Activated naive CD8-positive, alpha-beta T cell treated with anti-CD3 and anti-CD28 coated beads, Interleukin-2, amount 50 U/mL, for 16 hours (primary cell): ENCODE measurements at regions not wholly inside any gene's neighbourhood (a gene's known extent, or its start where the extent isn't known, plus 50 kb on each side); places are given as distances from the start of the nearest gene placed in this dataset.

ENCODE experiments used
- DNase-seq: peaks from one replicate; pipeline ENCODE4 v3.0.0-alpha.2; 2020; ENCODE audit warnings: low read depth, low spot score

DNA sequence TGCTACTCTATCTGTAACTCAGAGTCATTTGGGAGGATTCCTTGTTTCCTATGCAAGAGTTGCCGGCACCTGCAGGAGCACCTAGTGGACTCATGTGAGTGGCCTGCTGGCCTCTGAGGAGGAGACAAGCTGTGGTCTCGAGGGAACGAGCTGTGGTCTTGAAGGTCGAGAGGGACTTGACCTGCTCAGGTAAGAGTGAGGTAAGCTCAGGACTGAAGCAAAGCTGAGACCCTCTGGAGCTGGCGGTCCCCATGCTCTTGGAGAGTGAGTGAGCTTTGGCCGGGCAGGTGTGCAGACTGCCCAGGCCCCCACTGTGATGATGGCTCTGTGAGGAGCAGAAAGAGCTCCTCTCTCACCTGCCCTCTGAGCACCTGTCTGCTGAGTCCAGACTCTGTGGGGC, 214.3 kb downstream of the MYLK4 start:
- DNase-seq = no peak

- no peak for DNase-seq
Observed at GRCh38 chr6:2535506-2535905, 215.2 kb downstream of the MYLK4 start.

DNA sequence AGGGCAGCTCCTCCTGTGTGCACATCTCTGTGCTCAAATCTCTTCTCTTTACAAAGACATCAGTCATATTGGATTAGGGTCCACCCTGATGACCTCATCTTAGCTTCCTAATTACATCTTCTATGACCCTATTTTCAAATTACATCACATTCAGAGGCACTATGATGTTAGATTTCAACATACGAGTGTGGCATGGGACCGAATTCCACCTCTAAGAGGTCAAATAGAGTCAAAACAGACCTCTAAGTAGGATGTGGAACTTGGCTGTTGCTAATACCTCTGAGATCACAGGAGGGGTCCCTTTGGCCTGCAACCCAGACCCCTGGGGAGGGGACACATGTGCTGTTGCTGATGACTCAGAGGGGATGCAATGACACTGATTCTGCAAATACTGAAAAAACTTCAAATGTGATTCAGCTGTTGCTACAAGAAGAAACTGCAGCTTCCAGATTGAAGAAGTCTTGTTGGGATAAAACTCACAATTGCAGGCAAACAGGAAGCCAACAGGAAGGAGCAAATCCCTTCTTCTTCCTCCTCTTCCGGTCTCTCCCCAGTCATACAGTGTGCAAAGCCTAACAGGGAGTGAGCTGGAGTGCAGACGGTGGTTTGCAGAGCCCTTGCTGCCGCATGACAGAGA, 216.2 kb downstream of the MYLK4 start:
- DNase-seq = no peak

DNA sequence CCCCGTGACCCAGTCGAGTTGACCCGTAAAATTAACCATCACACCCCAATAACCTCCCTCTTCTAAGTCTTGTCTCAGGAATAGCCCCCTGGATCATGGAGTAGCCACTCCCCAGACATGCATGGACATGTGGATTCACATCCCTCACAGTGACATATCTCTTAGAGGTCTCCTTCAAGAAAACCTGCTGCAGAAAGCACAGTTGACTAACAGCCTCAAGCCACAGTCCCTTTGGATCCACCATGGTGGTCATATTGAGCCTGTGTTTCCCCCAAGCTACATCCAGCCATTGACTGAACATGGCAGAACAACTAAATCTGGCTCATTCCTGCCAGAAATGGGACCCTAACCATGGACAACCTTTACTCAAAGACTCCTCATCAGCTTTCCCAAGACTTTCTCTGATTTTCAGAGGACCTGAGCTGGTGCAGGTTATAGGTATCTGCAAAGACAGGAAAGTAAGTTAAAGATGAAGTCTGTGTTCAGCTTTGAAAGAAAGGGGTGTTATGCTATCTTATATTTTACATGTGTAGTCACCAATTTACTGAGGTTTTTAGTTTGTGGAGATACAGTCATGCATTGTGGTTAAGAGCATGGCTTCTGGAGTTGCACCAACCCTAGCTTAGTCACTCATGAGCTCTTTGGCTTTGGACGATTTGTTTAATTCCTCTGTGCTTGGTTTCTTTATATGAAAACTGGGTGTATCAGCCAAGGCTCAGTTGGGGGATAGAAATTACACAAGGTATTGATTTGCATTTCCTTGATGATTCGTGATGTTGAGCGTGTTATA, 219.1 kb downstream of the MYLK4 start:
- DNase-seq = no peak

DNA sequence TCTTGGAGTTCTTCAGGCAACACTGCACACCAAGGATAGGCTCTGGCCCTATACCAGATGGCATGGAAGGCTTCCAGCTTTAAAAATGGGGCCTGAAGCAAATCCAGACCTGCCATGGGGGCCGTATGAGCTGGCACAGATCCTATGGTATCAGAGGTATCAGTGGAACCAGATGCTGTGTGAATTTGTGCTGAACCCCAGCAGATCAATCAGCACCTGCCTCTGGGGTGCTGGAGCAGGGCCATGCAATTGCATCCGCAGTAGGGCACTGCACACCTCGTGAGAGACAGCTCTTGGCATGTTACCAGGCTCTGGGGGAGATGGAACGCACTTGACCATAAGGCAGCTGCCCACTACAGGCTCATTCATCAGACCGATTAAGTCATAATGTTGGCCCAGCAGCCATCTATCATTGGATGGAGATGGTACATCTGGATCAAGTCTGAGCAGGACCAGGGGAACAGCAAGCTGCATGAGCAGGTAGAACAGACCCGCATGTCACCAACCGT, 221.5 kb downstream of the MYLK4 start:
- DNase-seq = no peak

GRCh38 chr6:2528156-2528555, 222.6 kb downstream of the MYLK4 start:
- no peak for DNase-seq

DNA sequence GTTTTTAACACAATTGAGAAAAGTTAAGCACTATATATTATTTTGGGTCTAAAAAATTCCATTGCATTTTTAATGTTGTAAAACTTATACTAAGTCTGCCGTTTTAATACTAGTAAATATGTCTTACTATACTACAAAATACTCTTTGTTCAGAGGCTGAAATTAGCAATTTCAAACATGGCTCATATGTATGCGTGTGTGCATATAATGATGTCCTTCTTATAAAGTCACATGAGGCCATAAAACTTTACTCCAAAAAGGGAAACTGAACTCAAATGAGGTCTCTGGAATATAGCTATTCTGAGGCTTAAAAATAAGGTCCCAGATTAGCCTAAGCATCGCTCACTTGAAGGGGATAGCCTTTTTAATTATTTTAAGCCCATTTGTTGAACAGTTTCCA, 224.0 kb downstream of the MYLK4 start:
- no peak for DNase-seq

- no peak for DNase-seq
Observed at GRCh38 chr6:2524090-2524489, 226.6 kb downstream of the MYLK4 start.

GRCh38 chr6:2523061-2523460, 227.7 kb downstream of the MYLK4 start:
- no peak for DNase-seq

- no peak for DNase-seq
Observed at GRCh38 chr6:2522521-2522920, 228.2 kb downstream of the MYLK4 start.

DNA sequence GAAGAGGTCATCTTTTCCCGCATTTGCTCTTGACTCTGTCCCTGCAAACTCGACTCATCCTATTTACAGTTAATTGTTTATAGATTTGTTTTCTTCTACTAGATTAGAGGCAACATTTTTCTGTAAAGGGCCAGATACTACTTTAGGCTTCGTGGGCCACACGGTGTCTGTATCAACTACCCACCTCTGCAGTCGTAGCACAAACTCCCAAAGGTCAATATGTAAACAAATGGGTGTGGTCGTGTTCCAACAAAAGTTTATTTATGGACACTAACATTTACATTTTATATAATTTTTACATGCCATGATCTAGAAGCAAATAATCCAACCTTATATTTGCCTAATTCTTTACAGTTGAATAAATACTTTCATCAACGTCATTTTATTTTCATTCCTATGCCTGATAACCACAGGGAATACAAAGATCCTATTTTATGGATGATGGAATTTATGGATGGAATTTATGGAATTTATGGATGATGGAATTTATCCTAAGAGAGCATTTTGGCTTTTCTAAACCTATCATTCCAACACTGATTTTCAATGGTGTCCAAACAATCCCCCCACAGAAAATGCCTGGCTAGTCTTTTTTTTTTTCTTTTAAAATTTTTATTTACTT, 232.8 kb downstream of the MYLK4 start:
- DNase-seq = no peak

GRCh38 chr6:2517401-2517800, 233.3 kb downstream of the MYLK4 start:
- no peak for DNase-seq

DNA sequence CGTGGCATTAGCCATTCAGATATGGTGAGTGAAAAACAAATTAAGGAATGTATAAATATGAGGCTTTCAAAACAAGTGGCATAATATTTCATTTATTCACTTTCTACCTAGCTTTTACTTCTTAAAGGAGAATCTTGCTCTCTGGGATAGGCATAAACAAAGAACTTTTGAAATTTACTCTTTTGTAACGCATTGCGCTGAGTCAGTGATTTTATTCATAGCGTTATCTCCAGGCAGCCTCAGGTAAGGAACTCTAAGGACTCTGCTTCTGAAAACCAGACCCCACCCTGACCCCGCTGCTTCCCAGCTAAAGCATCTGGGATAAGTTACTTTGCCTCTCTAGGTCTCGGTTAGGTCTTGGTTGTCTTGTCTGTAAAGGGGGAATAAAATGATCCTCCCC, 234.7 kb downstream of the MYLK4 start:
- DNase-seq = no peak

DNA sequence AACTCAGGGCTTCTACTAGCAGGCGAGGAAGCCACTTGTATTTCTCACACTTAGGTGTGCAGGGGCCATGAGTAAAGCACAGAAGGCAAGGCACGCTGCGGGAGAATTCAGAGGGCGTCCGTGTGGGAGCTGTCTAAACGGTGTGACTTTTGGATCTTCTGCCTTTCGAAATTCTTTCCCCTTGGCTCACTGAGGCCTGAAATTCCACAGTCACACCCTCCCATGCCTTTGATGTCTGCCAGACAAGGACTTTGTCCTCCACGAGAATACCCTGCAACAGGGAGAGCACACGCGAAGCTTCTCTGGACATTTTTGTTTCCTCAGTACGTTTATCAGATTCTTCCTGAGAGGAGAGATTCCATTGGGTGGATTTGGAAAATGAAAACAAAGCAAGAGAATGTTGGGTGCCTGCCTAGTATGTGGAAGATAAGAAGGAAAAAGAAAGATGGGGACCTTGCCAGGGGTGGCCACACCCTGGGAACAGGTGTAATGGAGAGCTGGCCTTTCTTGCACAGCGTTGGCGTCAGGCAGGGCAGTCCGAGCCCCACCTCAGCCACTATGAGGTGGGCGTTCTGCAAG, 235.7 kb downstream of the MYLK4 start:
- no peak for DNase-seq

DNA sequence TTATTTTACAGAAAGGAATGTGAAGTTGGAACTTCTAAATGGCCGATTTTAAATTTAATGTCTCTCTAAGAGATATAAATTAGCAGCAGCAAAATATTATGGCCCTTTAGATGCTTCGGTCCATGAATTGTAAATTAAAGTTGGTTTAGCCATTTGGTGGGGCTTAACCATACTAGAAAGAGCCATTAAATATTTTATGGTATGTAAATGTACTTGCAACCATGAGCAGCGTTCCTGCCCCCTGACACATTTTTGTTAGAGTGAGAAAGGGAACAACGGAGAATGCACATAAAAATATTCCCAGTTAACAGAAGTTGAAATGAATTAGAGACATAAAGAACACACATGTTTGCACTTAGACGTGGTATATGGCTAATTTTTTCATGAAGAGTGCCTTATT, 237.9 kb downstream of the MYLK4 start:
- DNase-seq = no peak

DNA sequence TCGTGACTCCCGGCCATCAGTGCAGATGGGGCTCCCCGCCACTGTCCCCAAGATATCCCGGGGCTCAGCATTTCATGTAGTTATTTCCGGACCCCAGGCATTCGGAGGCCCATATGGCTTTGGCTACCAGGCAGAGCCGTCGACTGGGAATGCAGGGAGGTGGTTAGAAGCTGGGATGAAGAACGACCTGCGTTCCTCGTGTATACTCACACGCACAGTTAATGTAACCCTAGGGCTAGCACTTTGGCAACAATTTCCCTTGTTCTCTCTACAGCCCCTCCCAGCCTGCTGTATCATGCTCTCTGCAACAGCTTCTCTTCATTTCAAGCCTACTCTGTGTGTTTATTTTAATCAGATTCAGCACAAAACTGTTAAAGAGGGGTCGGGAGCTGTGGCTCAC, 240.4 kb downstream of the MYLK4 start:
- no peak for DNase-seq

- DNase-seq = no peak
Observed at GRCh38 chr6:2509711-2510110, 241.0 kb downstream of the MYLK4 start.

GRCh38 chr6:2508071-2508470, 242.7 kb downstream of the MYLK4 start:
- DNase-seq = no peak

DNA sequence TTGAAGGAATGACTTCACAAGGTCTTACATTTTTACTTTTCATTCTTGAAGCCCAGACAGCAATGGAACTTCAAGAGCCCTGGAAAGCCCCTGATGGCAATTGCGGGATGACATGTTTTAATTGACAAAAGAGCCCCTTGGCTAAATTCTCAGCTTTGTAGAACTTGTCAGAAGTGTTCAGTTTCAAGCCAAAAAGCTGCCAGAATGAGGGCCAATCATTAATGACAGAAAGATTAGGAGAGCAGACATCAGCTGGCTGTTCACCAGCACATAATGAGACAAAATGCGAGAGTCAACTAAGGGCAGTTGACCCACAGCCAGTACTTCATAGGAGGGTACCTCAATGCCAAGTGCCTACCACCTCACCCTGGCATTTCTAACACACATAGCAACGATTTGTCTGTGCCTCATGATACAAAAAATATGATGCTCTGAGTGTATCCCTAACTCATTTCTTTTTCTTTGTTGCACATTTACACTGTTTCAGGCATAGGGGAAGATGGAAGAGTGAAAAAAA, 243.1 kb downstream of the MYLK4 start:
- no peak for DNase-seq

GRCh38 chr6:2507016-2507415, 243.7 kb downstream of the MYLK4 start:
- no peak for DNase-seq

- no peak for DNase-seq
Observed at GRCh38 chr6:2505624-2506023, 245.1 kb downstream of the MYLK4 start.

DNA sequence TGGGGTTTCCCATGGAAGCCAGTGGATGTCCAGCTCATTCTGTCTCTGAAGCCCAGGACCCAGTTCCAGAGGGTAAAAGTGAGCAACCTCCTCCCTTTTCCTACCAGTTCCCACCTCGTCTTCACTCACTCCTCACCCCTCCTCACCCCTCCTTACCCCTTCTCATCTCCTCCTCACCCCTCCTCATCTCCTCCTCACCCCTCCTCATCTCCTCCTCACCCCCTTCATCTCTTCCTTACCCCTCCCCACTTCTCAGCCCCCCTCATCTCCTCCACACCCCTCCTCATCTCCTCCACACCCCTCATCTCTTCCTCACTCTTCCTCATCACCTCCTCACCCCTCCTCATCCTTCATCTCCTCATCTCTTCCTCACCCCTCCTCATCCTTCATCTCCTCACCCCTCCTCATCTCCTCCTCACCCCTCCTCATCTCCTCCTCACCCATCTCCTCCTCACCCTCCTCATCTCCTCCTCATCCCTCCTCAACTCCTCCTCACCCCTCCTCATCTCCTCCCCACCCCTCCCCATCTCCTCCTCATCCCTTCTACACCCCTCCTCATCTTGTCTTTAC, 246.1 kb downstream of the MYLK4 start:
- no peak for DNase-seq
